ENCODE measurements at regions not wholly inside any gene's neighbourhood (a gene's known extent, or its start where the extent isn't known, plus 50 kb on each side); places are given as distances from the start of the nearest gene placed in this dataset.

GRCh38 chr10:2462581-2462980, 604.8 kb upstream of the PFKP start:
- Mint-ChIP-seq H3K27ac (no peak overlapping the region), H3K9me3 (peaks cover 55% of the 10 kb centered on the region), H3K4me1 (ENCODE audit: low read depth) (no peaks in the 10 kb centered on the region), H3K27me3 (ENCODE audit: insufficient read depth) (no peaks in the 10 kb centered on the region), H3K4me3 (no peak overlapping the region), H3K36me3 (ENCODE audit: low read depth) (peaks cover 4% of the 10 kb centered on the region; the same call in 1 of the 2 replicates)
- no peak for TF ChIP-seq CTCF (IDR thresholded peaks at IDR 0.05)
- no peak for DNase-seq

GRCh38 chr10:2460812-2461211, 606.5 kb upstream of the PFKP start:
- H3K36me3 Mint-ChIP-seq (ENCODE audit: low read depth), result peaks cover 4% of the 10 kb centered on the region; the same call in 1 of the 2 replicates
- H3K9me3 Mint-ChIP-seq, result peaks cover 55% of the 10 kb centered on the region
- no peaks in the 10 kb centered on the region for H3K4me1 Mint-ChIP-seq (ENCODE audit: low read depth)
- no peak for DNase-seq
- H3K4me3 Mint-ChIP-seq, result no peak overlapping the region
- no peak overlapping the region for H3K27ac Mint-ChIP-seq
- H3K27me3 Mint-ChIP-seq (ENCODE audit: insufficient read depth), result no peaks in the 10 kb centered on the region
- no peak for TF ChIP-seq CTCF (IDR thresholded peaks at IDR 0.05)

- DNase-seq, result no peak
- no peak for TF ChIP-seq CTCF (IDR thresholded peaks at IDR 0.05)
- no peak overlapping the region for H3K4me3 Mint-ChIP-seq
- no peak overlapping the region for H3K27ac Mint-ChIP-seq
- no peaks in the 10 kb centered on the region for H3K27me3 Mint-ChIP-seq (ENCODE audit: insufficient read depth)
- peaks cover 4% of the 10 kb centered on the region; the same call in 1 of the 2 replicates for H3K36me3 Mint-ChIP-seq (ENCODE audit: low read depth)
- H3K9me3 Mint-ChIP-seq, result peaks cover 49% of the 10 kb centered on the region
- no peaks in the 10 kb centered on the region for H3K4me1 Mint-ChIP-seq (ENCODE audit: low read depth)
Observed at GRCh38 chr10:2459713-2460112, 607.6 kb upstream of the PFKP start.

GRCh38 chr10:2456834-2457233, 610.5 kb upstream of the PFKP start:
- Mint-ChIP-seq H3K36me3 (ENCODE audit: low read depth) (peaks cover 4% of the 10 kb centered on the region; the same call in 1 of the 2 replicates), H3K27ac (no peak overlapping the region), H3K9me3 (peaks cover 41% of the 10 kb centered on the region), H3K4me1 (ENCODE audit: low read depth) (no peaks in the 10 kb centered on the region), H3K27me3 (ENCODE audit: insufficient read depth) (no peaks in the 10 kb centered on the region), H3K4me3 (no peak overlapping the region)
- no peak for DNase-seq
- no peak for TF ChIP-seq CTCF (IDR thresholded peaks at IDR 0.05)

GRCh38 chr10:2445370-2445769, 622.0 kb upstream of the PFKP start:
- no peak overlapping the region for H3K27ac Mint-ChIP-seq
- peaks cover 4% of the 10 kb centered on the region; the same call in 1 of the 2 replicates for H3K27me3 Mint-ChIP-seq (ENCODE audit: insufficient read depth)
- 0 out of 2 replicates have a peak, but pooled peaks cover 5% of the 10 kb centered on the region for H3K36me3 Mint-ChIP-seq (ENCODE audit: low read depth)
- no peak for TF ChIP-seq CTCF (IDR thresholded peaks at IDR 0.05)
- no peak for DNase-seq
- peaks cover 36% of the 10 kb centered on the region for H3K9me3 Mint-ChIP-seq
- no peak overlapping the region for H3K4me3 Mint-ChIP-seq
- no peaks in the 10 kb centered on the region for H3K4me1 Mint-ChIP-seq (ENCODE audit: low read depth)

- no peak for DNase-seq
- Mint-ChIP-seq H3K4me3 (no peak overlapping the region), H3K27ac (no peak overlapping the region), H3K9me3 (peaks cover 38% of the 10 kb centered on the region), H3K4me1 (ENCODE audit: low read depth) (no peaks in the 10 kb centered on the region), H3K27me3 (ENCODE audit: insufficient read depth) (peaks cover 4% of the 10 kb centered on the region; the same call in 1 of the 2 replicates), H3K36me3 (ENCODE audit: low read depth) (peaks cover 5% of the 10 kb centered on the region; the same call in 1 of the 2 replicates)
- no peak for TF ChIP-seq CTCF (IDR thresholded peaks at IDR 0.05)
Observed at GRCh38 chr10:2439983-2440382, 627.4 kb upstream of the PFKP start.

Measured in HFFc6 (cell line).